HG03342 (cell line): ENCODE measurements at regions not wholly inside any gene's neighbourhood (a gene's known extent, or its start where the extent isn't known, plus 50 kb on each side); places are given as distances from the start of the nearest gene placed in this dataset.
"Not testable (repeated sequence)": the region's sequence is repeated elsewhere in the genome, so short reads cannot be mapped to it uniquely, and the experiment has no call there.

Experiments used
- ATAC-seq: cut with Tn5 transposase; IDR thresholded peaks from one replicate; pipeline ENCODE4 v1.9.1; 2021; ENCODE audit warnings: mild to moderate bottlenecking, moderate library complexity; ENCODE audit not compliant: unreplicated experiment

- ATAC-seq = no peak
These were observed 376.0 kb downstream of the TFEC start for GRCh38 chr7:115654384-115655214.

- ATAC-seq = no peak
These were observed 381.1 kb downstream of the TFEC start for GRCh38 chr7:115649429-115649828.

GRCh38 chr7:115647712-115648111, 382.9 kb downstream of the TFEC start:
- ATAC-seq = no peak

- ATAC-seq = no peak
These were observed 388.4 kb downstream of the TFEC start for GRCh38 chr7:115642194-115642593.

GRCh38 chr7:115638853-115639252, 391.7 kb downstream of the TFEC start:
- no peak for ATAC-seq

GRCh38 chr7:115637128-115637527, 393.4 kb downstream of the TFEC start:
- ATAC-seq = no peak

GRCh38 chr7:115635876-115636275, 394.7 kb downstream of the TFEC start:
- ATAC-seq = no peak

GRCh38 chr7:115635376-115635775, 395.2 kb downstream of the TFEC start:
- ATAC-seq = no peak

- ATAC-seq = no peak
These were observed 395.9 kb downstream of the TFEC start for GRCh38 chr7:115634633-115635032.

GRCh38 chr7:115632636-115633035, 397.9 kb downstream of the TFEC start:
- ATAC-seq = no peak

GRCh38 chr7:115631782-115632181, 398.8 kb downstream of the TFEC start:
- ATAC-seq = no peak

- ATAC-seq = no peak
These were observed 400.5 kb downstream of the TFEC start for GRCh38 chr7:115630049-115630448.

- ATAC-seq = no peak
These were observed 411.9 kb downstream of the TFEC start for GRCh38 chr7:115618676-115619075.

- no peak for ATAC-seq
These were observed 416.7 kb downstream of the TFEC start for GRCh38 chr7:115613836-115614235.

GRCh38 chr7:115603416-115603815, 427.1 kb downstream of the TFEC start:
- no peak for ATAC-seq

GRCh38 chr7:115600207-115600606, 430.4 kb downstream of the TFEC start:
- no peak for ATAC-seq

GRCh38 chr7:115599184-115599583, 431.4 kb downstream of the TFEC start:
- not testable (repeated sequence) for ATAC-seq

- ATAC-seq = not testable (repeated sequence)
These were observed 433.3 kb downstream of the TFEC start for GRCh38 chr7:115597220-115597619.

- no peak for ATAC-seq
These were observed 437.5 kb downstream of the TFEC start for GRCh38 chr7:115593111-115593510.

- ATAC-seq = no peak
These were observed 445.4 kb downstream of the TFEC start for GRCh38 chr7:115585015-115585718.

GRCh38 chr7:115582956-115583355, 447.6 kb downstream of the TFEC start:
- ATAC-seq = no peak

GRCh38 chr7:115578576-115578975, 452.0 kb downstream of the TFEC start:
- ATAC-seq = no peak
